GM12891 (cell line): ENCODE measurements at regions not wholly inside any gene's neighbourhood (a gene's known extent, or its start where the extent isn't known, plus 50 kb on each side); places are given as distances from the start of the nearest gene placed in this dataset.

Experiments used
- POLR2A ChIP-seq: IDR thresholded peaks from 2 replicates; pipeline ENCODE4 v1.6.1; 2011; ENCODE audit warnings: low read depth, low read length, control low read depth
- POLR2AphosphoS5 ChIP-seq: IDR thresholded peaks from 2 replicates; pipeline ENCODE4 v1.6.1; 2011; ENCODE audit warnings: low read depth, low read length, control low read depth
- POU2F2 ChIP-seq: IDR thresholded peaks from 2 replicates; pipeline ENCODE4 v1.6.1; 2011; ENCODE audit warnings: low read depth, mild to moderate bottlenecking, control low read depth, low read length, moderate library complexity
- TAF1 ChIP-seq: IDR thresholded peaks from 2 replicates; pipeline ENCODE4 v1.6.1; 2011; ENCODE audit warnings: low read depth, low read length, control low read depth

GRCh38 chr2:136436936-136437335 lies 319.0 kb upstream of the CXCR4 start:
- TF ChIP-seq POLR2A (no peak), POLR2AphosphoS5 (no peak), POU2F2 (no peak), TAF1 (no peak)
